H9 (cell line): ENCODE measurements at regions not wholly inside any gene's neighbourhood (a gene's known extent, or its start where the extent isn't known, plus 50 kb on each side); places are given as distances from the start of the nearest gene placed in this dataset.

ENCODE experiments used
- DNase-seq: peaks from one replicate; pipeline ENCODE4 v3.0.0-alpha.2; 2017
- H2AFZ ChIP-seq: one replicate; pipeline ENCODE4 v1.6.1; 2013; ENCODE audit warnings: mild to moderate bottlenecking, low read length, control low read depth, moderate library complexity
- H2AK5ac ChIP-seq: 2 replicates; pipeline ENCODE4 v1.6.1; 2013; ENCODE audit warnings: low read length, control low read depth, mixed read lengths; ENCODE audit not compliant: insufficient read length
- H2BK120ac ChIP-seq: one replicate; pipeline ENCODE4 v1.6.1; 2013; ENCODE audit warnings: low read depth, mild to moderate bottlenecking, low read length, control low read depth, inconsistent platforms; ENCODE audit not compliant: poor library complexity, severe bottlenecking
- H2BK12ac ChIP-seq: 2 replicates; pipeline ENCODE4 v1.6.1; 2013; ENCODE audit warnings: low read length, control low read depth, mixed read lengths, low read depth; ENCODE audit not compliant: insufficient read length
- H2BK15ac ChIP-seq: 2 replicates; pipeline ENCODE4 v1.6.1; 2013; ENCODE audit warnings: low read depth, low read length, control low read depth
- H2BK20ac ChIP-seq: one replicate; pipeline ENCODE4 v1.6.1; 2013; ENCODE audit warnings: low read depth, mild to moderate bottlenecking, low read length, control low read depth, inconsistent platforms; ENCODE audit not compliant: poor library complexity, severe bottlenecking
- H2BK5ac ChIP-seq: 2 replicates; pipeline ENCODE4 v1.6.1; 2013; ENCODE audit warnings: low read length, control low read depth, mixed read lengths; ENCODE audit not compliant: insufficient read length
- H3K14ac ChIP-seq: 2 replicates; pipeline ENCODE4 v1.6.1; 2013; ENCODE audit warnings: low read length, control low read depth; ENCODE audit not compliant: insufficient read depth
- H3K18ac ChIP-seq: 2 replicates; pipeline ENCODE4 v1.6.1; 2013; ENCODE audit warnings: low read depth, mild to moderate bottlenecking, mixed read lengths, low read length, control low read depth; ENCODE audit not compliant: insufficient read length
- H3K23ac ChIP-seq: 2 replicates; pipeline ENCODE4 v1.6.1; 2013; ENCODE audit warnings: low read length, control low read depth, mixed read lengths, low read depth; ENCODE audit not compliant: insufficient read length
- H3K23me2 ChIP-seq: 2 replicates; pipeline ENCODE4 v1.6.1; 2013; ENCODE audit warnings: low read depth, mild to moderate bottlenecking, mixed read lengths, low read length, control low read depth; ENCODE audit not compliant: insufficient read length, poor library complexity, severe bottlenecking
- H3K27ac ChIP-seq: 2 replicates; pipeline ENCODE4 v1.5.1; 2013; ENCODE audit warnings: low read length, control low read depth, mixed read lengths, low read depth; ENCODE audit not compliant: insufficient read length
- H3K27me3 ChIP-seq: 2 replicates; pipeline ENCODE4 v1.6.1; 2013; ENCODE audit warnings: low read length, control low read depth, inconsistent platforms; ENCODE audit not compliant: insufficient read depth
- H3K4ac ChIP-seq: 2 replicates; pipeline ENCODE4 v1.6.1; 2013; ENCODE audit warnings: low read depth, mild to moderate bottlenecking, control low read depth, inconsistent platforms, low read length, moderate library complexity
- H3K4me1 ChIP-seq: 2 replicates; pipeline ENCODE4 v1.6.1; 2013; ENCODE audit warnings: low read length, control low read depth, inconsistent platforms; ENCODE audit not compliant: insufficient read depth
- H3K4me2 ChIP-seq: 2 replicates; pipeline ENCODE4 v1.6.1; 2013; ENCODE audit warnings: low read length, control low read depth, mixed read lengths; ENCODE audit not compliant: insufficient read length, insufficient read depth
- H3K56ac ChIP-seq: 2 replicates; pipeline ENCODE4 v1.6.1; 2013; ENCODE audit warnings: low read depth, mild to moderate bottlenecking, mixed read lengths, low read length, control low read depth; ENCODE audit not compliant: insufficient read length
- H3K79me1 ChIP-seq: 2 replicates; pipeline ENCODE4 v1.6.1; 2013; ENCODE audit warnings: low read depth, mild to moderate bottlenecking, moderate library complexity, low read length, control low read depth, inconsistent platforms; ENCODE audit not compliant: insufficient read depth, poor library complexity, severe bottlenecking
- H3K79me2 ChIP-seq: 2 replicates; pipeline ENCODE4 v1.6.1; 2013; ENCODE audit warnings: low read length, control low read depth, inconsistent platforms; ENCODE audit not compliant: insufficient read depth
- H3K9ac ChIP-seq: 2 replicates; pipeline ENCODE4 v1.6.1; 2013; ENCODE audit warnings: low read length, control low read depth, mixed read lengths; ENCODE audit not compliant: insufficient read length; ENCODE audit errors: extremely low read depth
- H3K9me3 ChIP-seq: one replicate; pipeline ENCODE4 v1.6.1; 2013; ENCODE audit warnings: low read depth, low read length, inconsistent platforms; ENCODE audit not compliant: control insufficient read depth
- H3T11ph ChIP-seq: one replicate; pipeline ENCODE4 v1.6.1; 2013; ENCODE audit warnings: mild to moderate bottlenecking, low read length, control low read depth, inconsistent platforms
- H4K20me1 ChIP-seq: one replicate; pipeline ENCODE4 v1.6.1; 2013; ENCODE audit not compliant: control insufficient read depth, insufficient read length, insufficient read depth
- H4K5ac ChIP-seq: 2 replicates; pipeline ENCODE4 v1.6.1; 2013; ENCODE audit warnings: low read depth, mild to moderate bottlenecking, mixed read lengths, low read length, control low read depth; ENCODE audit not compliant: insufficient read length
- H4K8ac ChIP-seq: replicated peaks from 2 replicates; pipeline ENCODE4 v1.6.1; 2013; ENCODE audit warnings: low read length, control low read depth, mixed read lengths, low read depth; ENCODE audit not compliant: insufficient read length
- H4K91ac ChIP-seq: 2 replicates; pipeline ENCODE4 v1.6.1; 2013; ENCODE audit warnings: low read depth, mild to moderate bottlenecking, moderate library complexity, mixed read lengths, low read length, control low read depth; ENCODE audit not compliant: insufficient read length
- H3K27ac Mint-ChIP-seq, 3 experiments: 2 replicates in 2 of 3; 3 replicates in 1 of 3; pipeline ENCODE4 v1.8.0; 2020 to 2021; ENCODE audit warnings: mixed read lengths in 3 of 3, mild to moderate bottlenecking in 1 of 3, moderate library complexity in 1 of 3
- H3K27me3 Mint-ChIP-seq: 2 replicates; pipeline ENCODE4 v1.8.0; 2021; ENCODE audit warnings: low read depth, mild to moderate bottlenecking, moderate library complexity, mixed read lengths
- H3K36me3 Mint-ChIP-seq, 3 experiments: 2 replicates in 2 of 3; 3 replicates in 1 of 3; pipeline ENCODE4 v1.8.0; 2020 to 2021; ENCODE audit warnings: low read depth in 3 of 3, mixed read lengths in 3 of 3; ENCODE audit not compliant: insufficient read depth in 1 of 3
- H3K4me1 Mint-ChIP-seq, 2 experiments: 2 replicates each; pipeline ENCODE4 v1.8.0; 2020; ENCODE audit warnings: mixed read lengths in 2 of 2
- H3K4me3 Mint-ChIP-seq, 2 experiments: 2 replicates in 1 of 2; 3 replicates in 1 of 2; pipeline ENCODE4 v1.8.0; 2020 to 2021; ENCODE audit warnings: mild to moderate bottlenecking in 2 of 2, mixed read lengths in 2 of 2, moderate library complexity in 1 of 2
- H3K9me3 Mint-ChIP-seq, 2 experiments: 2 replicates in 1 of 2; 3 replicates in 1 of 2; pipeline ENCODE4 v1.8.0; 2020; ENCODE audit warnings: mild to moderate bottlenecking in 2 of 2, mixed read lengths in 2 of 2, moderate library complexity in 1 of 2
- WGBS: extraction: QIAGEN DNeasy Blood & Tissue Kit; methylation state at CpG from one replicate; pipeline ENCODE4 v1.1.7; 2013; ENCODE audit warnings: missing lambda C conversion rate, low lambda C conversion rate, mixed read lengths; ENCODE audit not compliant: insufficient read length; ENCODE audit errors: extremely low coverage; 5-methylcytosine and 5-hydroxymethylcytosine counted together
- TF ChIP-seq, protein P1 (sequence below): fragments of 200-600 bp; sonication (generic); conservative IDR thresholded peaks from 3 replicates; pipeline ENCODE4 v1.8.0; 2021; ENCODE audit warnings: antibody characterized with exemption, mild to moderate bottlenecking

DNA sequence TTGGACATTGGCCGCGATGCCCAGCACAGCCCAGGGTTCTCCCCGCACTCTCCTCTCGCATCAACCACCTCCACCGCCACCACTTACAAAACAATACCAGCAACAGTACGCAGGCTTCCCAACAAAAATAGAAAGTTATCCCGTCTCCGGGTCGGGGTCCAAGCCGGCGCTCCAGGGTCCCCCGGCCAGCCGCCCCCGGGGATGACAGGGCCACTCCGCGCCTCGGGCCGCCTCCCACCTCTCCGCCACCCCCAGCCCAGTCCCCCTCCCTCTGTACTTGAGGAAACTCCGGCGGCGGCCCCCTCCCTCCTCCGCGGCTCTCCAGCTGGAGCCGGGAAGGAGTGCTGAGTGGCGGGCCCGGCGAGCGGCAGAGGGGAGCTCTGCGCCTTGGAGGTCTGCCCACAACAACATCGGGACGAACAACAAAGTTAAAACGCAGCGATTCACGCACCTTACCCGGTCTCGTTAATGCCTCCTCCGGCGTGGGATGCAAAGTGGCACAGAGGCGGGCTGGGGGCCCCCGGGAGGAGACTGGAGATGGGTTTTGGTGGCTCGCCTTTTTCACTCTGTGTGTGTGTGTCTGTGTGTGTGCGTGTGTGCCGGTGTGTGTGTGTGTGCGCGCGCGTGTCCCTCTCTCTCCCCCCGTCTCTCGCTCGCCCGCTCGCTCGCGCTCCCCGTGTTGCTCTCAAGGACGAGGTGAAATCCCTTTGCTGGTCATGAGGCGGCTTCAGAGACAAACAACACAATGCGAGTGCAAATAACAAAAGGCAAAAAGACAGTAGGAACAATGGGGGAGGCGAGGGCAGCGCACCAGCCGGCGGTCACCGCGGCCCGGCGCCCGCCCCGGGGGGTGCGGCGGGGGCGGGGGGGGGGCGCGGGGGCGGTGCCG is 386.8 kb downstream of the BCAT1 start:
- Histone ChIP-seq H3K9ac (peak overlapping the region; percentile 70), H4K91ac (no peak overlapping the region)

More for the DNA sequence above, 386.8 kb downstream of the BCAT1 start:
- Histone ChIP-seq H2AK5ac (no peak overlapping the region), H2BK20ac (no peak overlapping the region), H2BK5ac (no peak overlapping the region), H3K18ac (peak overlapping the region; percentile 74), H3K4me2 (peak overlapping the region; percentile 97), H4K20me1 (no peaks in the 10 kb centered on the region), H3K4ac (no peak overlapping the region), H3K27me3 (peaks cover 5% of the 10 kb centered on the region; the same call in 1 of the 2 replicates), H3K4me1 (peaks cover 1% of the 10 kb centered on the region; the same call in 1 of the 2 replicates), H3K27ac (no peak overlapping the region), H2AFZ (no peak overlapping the region), H2BK120ac (no peak overlapping the region), H3K79me2 (no peaks in the 10 kb centered on the region), H3K14ac (peak overlapping the region; percentile 80), H3K23me2 (peaks cover 28% of the 10 kb centered on the region), H3T11ph (no peak overlapping the region), H3K56ac (no peak overlapping the region), H2BK15ac (no peak overlapping the region), H4K5ac (no peak overlapping the region), H2BK12ac (no peak overlapping the region), H4K8ac (no peak overlapping the region), H3K23ac (no peak overlapping the region), H3K79me1 (no peaks in the 10 kb centered on the region), H3K9me3 (no peaks in the 10 kb centered on the region)
- TF ChIP-seq, protein P1, sequence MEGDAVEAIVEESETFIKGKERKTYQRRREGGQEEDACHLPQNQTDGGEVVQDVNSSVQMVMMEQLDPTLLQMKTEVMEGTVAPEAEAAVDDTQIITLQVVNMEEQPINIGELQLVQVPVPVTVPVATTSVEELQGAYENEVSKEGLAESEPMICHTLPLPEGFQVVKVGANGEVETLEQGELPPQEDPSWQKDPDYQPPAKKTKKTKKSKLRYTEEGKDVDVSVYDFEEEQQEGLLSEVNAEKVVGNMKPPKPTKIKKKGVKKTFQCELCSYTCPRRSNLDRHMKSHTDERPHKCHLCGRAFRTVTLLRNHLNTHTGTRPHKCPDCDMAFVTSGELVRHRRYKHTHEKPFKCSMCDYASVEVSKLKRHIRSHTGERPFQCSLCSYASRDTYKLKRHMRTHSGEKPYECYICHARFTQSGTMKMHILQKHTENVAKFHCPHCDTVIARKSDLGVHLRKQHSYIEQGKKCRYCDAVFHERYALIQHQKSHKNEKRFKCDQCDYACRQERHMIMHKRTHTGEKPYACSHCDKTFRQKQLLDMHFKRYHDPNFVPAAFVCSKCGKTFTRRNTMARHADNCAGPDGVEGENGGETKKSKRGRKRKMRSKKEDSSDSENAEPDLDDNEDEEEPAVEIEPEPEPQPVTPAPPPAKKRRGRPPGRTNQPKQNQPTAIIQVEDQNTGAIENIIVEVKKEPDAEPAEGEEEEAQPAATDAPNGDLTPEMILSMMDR, result no peak
- DNase-seq, result peak; percentile 87
- Mint-ChIP-seq H3K27ac (peak overlapping the region; percentile 51 to 96 (median 94)), H3K36me3 (no peaks in the 10 kb centered on the region; a peak in 2 of 7 replicates), H3K4me3 (peak overlapping the region; percentile 78 to 94), H3K9me3 (no peaks in the 10 kb centered on the region), H3K27me3 (peaks cover 42% of the 10 kb centered on the region), H3K4me1 (peaks cover 36 to 48% of the 10 kb centered on the region in 2 experiments)
- no CpG with 5 or more reads among the region's 76 CpGs for WGBS
